Activated CD8-positive, alpha-beta memory T cell treated with anti-CD3 and anti-CD28 coated beads, Interleukin-2, amount 10 ng/mL, durations not matched to agents 7 days and 5 days (primary cell): ENCODE measurements at regions not wholly inside any gene's neighbourhood (a gene's known extent, or its start where the extent isn't known, plus 50 kb on each side); places are given as distances from the start of the nearest gene placed in this dataset.
"Not testable (repeated sequence)": the region's sequence is repeated elsewhere in the genome, so short reads cannot be mapped to it uniquely, and the experiment has no call there.

Source experiments
- ATAC-seq: fragments of 150-1000 bp; cut with Tn5 transposase; one replicate; pipeline ENCODE4 v1.10.0; 2021; ENCODE audit warnings: moderate library complexity
- CTCF ChIA-PET: fragments of 350-600 bp; sonication (Branson Sonifier 250); formaldehyde crosslinking; loops from one replicate; lab custom pipeline; 2021; ENCODE audit warnings: antibody characterized with exemption; lab: Charles Lee
- DNase-seq: peaks from one replicate; pipeline ENCODE4 v3.0.0-alpha.2; 2020
- H3K27ac Mint-ChIP-seq: one replicate; pipeline ENCODE4 v1.8.0; 2021; ENCODE audit warnings: mild to moderate bottlenecking, mixed read lengths
- H3K27me3 Mint-ChIP-seq: one replicate; pipeline ENCODE4 v1.8.0; 2021; ENCODE audit warnings: mixed read lengths
- H3K36me3 Mint-ChIP-seq: one replicate; pipeline ENCODE4 v1.8.0; 2021; ENCODE audit warnings: mild to moderate bottlenecking, mixed read lengths
- H3K4me1 Mint-ChIP-seq: one replicate; pipeline ENCODE4 v1.8.0; 2021; ENCODE audit warnings: mixed read lengths
- H3K4me3 Mint-ChIP-seq: one replicate; pipeline ENCODE4 v1.8.0; 2021; ENCODE audit warnings: mild to moderate bottlenecking, moderate library complexity, mixed read lengths
- H3K9me3 Mint-ChIP-seq: one replicate; pipeline ENCODE4 v1.8.0; 2022; ENCODE audit warnings: low read depth, mixed read lengths

- CTCF ChIA-PET, result no interaction called here
Measured at GRCh38 chr2:182540252-182540651, 113.4 kb upstream of the PDE1A start.

GRCh38 chr2:182541268-182541667 is 114.4 kb upstream of the PDE1A start:
- CTCF ChIA-PET, result no interaction called here
- no peak for ATAC-seq
- H3K36me3 Mint-ChIP-seq, result no peaks in the 10 kb centered on the region
- no peak overlapping the region for H3K27ac Mint-ChIP-seq
- peaks cover 2% of the 10 kb centered on the region for H3K4me1 Mint-ChIP-seq
- no peaks in the 10 kb centered on the region for H3K27me3 Mint-ChIP-seq
- H3K4me3 Mint-ChIP-seq, result no peak overlapping the region
- DNase-seq, result no peak
- no peaks in the 10 kb centered on the region for H3K9me3 Mint-ChIP-seq

More at GRCh38 chr2:182540252-182540651, 113.4 kb upstream of the PDE1A start:
- Mint-ChIP-seq H3K27me3 (no peaks in the 10 kb centered on the region), H3K27ac (no peak overlapping the region), H3K36me3 (no peaks in the 10 kb centered on the region), H3K4me3 (no peak overlapping the region), H3K9me3 (no peaks in the 10 kb centered on the region), H3K4me1 (peaks cover 2% of the 10 kb centered on the region)
- ATAC-seq, result no peak
- no peak for DNase-seq

GRCh38 chr2:182542501-182543258 is 115.8 kb upstream of the PDE1A start:
- ATAC-seq (no peak), DNase-seq (no peak)
- CTCF ChIA-PET, result no interaction called here
- no peaks in the 10 kb centered on the region for H3K36me3 Mint-ChIP-seq
- peaks cover 2% of the 10 kb centered on the region for H3K4me1 Mint-ChIP-seq
- no peak overlapping the region for H3K4me3 Mint-ChIP-seq
- no peaks in the 10 kb centered on the region for H3K9me3 Mint-ChIP-seq
- no peak overlapping the region for H3K27ac Mint-ChIP-seq
- no peaks in the 10 kb centered on the region for H3K27me3 Mint-ChIP-seq

- no peak overlapping the region for H3K4me3 Mint-ChIP-seq
- ATAC-seq, result no peak
- peaks cover 2% of the 10 kb centered on the region for H3K4me1 Mint-ChIP-seq
- H3K27me3 Mint-ChIP-seq, result no peaks in the 10 kb centered on the region
- DNase-seq, result no peak
- H3K36me3 Mint-ChIP-seq, result no peaks in the 10 kb centered on the region
- H3K9me3 Mint-ChIP-seq, result no peaks in the 10 kb centered on the region
- CTCF ChIA-PET, result no interaction called here
- H3K27ac Mint-ChIP-seq, result no peak overlapping the region
Measured at GRCh38 chr2:182543741-182544525, 117.1 kb upstream of the PDE1A start.

GRCh38 chr2:182545420-182546167 is 118.8 kb upstream of the PDE1A start:
- Mint-ChIP-seq H3K4me3 (no peak overlapping the region), H3K9me3 (no peaks in the 10 kb centered on the region), H3K4me1 (peaks cover 2% of the 10 kb centered on the region), H3K36me3 (no peaks in the 10 kb centered on the region), H3K27me3 (no peaks in the 10 kb centered on the region), H3K27ac (no peak overlapping the region)
- CTCF ChIA-PET, result no interaction called here
- DNase-seq (no peak), ATAC-seq (no peak)

- Mint-ChIP-seq H3K27me3 (no peaks in the 10 kb centered on the region), H3K4me3 (no peak overlapping the region), H3K27ac (no peak overlapping the region), H3K36me3 (no peaks in the 10 kb centered on the region), H3K9me3 (no peaks in the 10 kb centered on the region), H3K4me1 (no peaks in the 10 kb centered on the region)
- DNase-seq, result no peak
- CTCF ChIA-PET, result no interaction called here
- no peak for ATAC-seq
Measured at GRCh38 chr2:182548031-182548950, 121.5 kb upstream of the PDE1A start.

GRCh38 chr2:182550234-182550633 is 123.4 kb upstream of the PDE1A start:
- ATAC-seq, result no peak
- Mint-ChIP-seq H3K4me1 (no peaks in the 10 kb centered on the region), H3K27ac (no peak overlapping the region), H3K9me3 (no peaks in the 10 kb centered on the region), H3K27me3 (no peaks in the 10 kb centered on the region), H3K36me3 (no peaks in the 10 kb centered on the region), H3K4me3 (no peak overlapping the region)
- CTCF ChIA-PET, result no interaction called here
- DNase-seq, result no peak

GRCh38 chr2:182552232-182552631 is 125.4 kb upstream of the PDE1A start:
- DNase-seq, H3K27ac Mint-ChIP-seq, H3K9me3 Mint-ChIP-seq, H3K4me1 Mint-ChIP-seq, H3K27me3 Mint-ChIP-seq, ATAC-seq, CTCF ChIA-PET, H3K4me3 Mint-ChIP-seq, H3K36me3 Mint-ChIP-seq: not testable (repeated sequence)

GRCh38 chr2:182552785-182553184 is 125.9 kb upstream of the PDE1A start:
- H3K27ac Mint-ChIP-seq, ATAC-seq, DNase-seq, H3K9me3 Mint-ChIP-seq, H3K27me3 Mint-ChIP-seq, H3K36me3 Mint-ChIP-seq, H3K4me3 Mint-ChIP-seq, H3K4me1 Mint-ChIP-seq, CTCF ChIA-PET: not testable (repeated sequence)

GRCh38 chr2:182553483-182553882 is 126.6 kb upstream of the PDE1A start:
- no peaks in the 10 kb centered on the region for H3K36me3 Mint-ChIP-seq

GRCh38 chr2:182554950-182555349 is 128.1 kb upstream of the PDE1A start:
- Mint-ChIP-seq H3K4me1 (no peaks in the 10 kb centered on the region), H3K4me3 (no peak overlapping the region), H3K27ac (no peak overlapping the region), H3K9me3 (no peaks in the 10 kb centered on the region), H3K27me3 (no peaks in the 10 kb centered on the region), H3K36me3 (no peaks in the 10 kb centered on the region)
- ATAC-seq (no peak), DNase-seq (no peak)
- CTCF ChIA-PET, result no interaction called here

More at GRCh38 chr2:182553483-182553882, 126.6 kb upstream of the PDE1A start:
- Mint-ChIP-seq H3K27me3 (no peaks in the 10 kb centered on the region), H3K9me3 (no peaks in the 10 kb centered on the region), H3K27ac (no peak overlapping the region), H3K4me1 (no peaks in the 10 kb centered on the region), H3K4me3 (no peak overlapping the region)
- ATAC-seq, result no peak
- CTCF ChIA-PET, result no interaction called here
- DNase-seq, result no peak

GRCh38 chr2:182558564-182558963 is 131.7 kb upstream of the PDE1A start:
- H3K27me3 Mint-ChIP-seq, result no peaks in the 10 kb centered on the region
- no peak for ATAC-seq
- no peak for DNase-seq
- H3K36me3 Mint-ChIP-seq, result no peaks in the 10 kb centered on the region
- CTCF ChIA-PET, result no interaction called here
- no peaks in the 10 kb centered on the region for H3K9me3 Mint-ChIP-seq
- H3K4me3 Mint-ChIP-seq, result no peak overlapping the region
- no peaks in the 10 kb centered on the region for H3K4me1 Mint-ChIP-seq
- no peak overlapping the region for H3K27ac Mint-ChIP-seq

- CTCF ChIA-PET, result no interaction called here
- no peaks in the 10 kb centered on the region for H3K4me1 Mint-ChIP-seq
- no peaks in the 10 kb centered on the region for H3K9me3 Mint-ChIP-seq
- no peaks in the 10 kb centered on the region for H3K36me3 Mint-ChIP-seq
- no peak overlapping the region for H3K4me3 Mint-ChIP-seq
- no peak for DNase-seq
- no peaks in the 10 kb centered on the region for H3K27me3 Mint-ChIP-seq
- H3K27ac Mint-ChIP-seq, result no peak overlapping the region
- no peak for ATAC-seq
Measured at GRCh38 chr2:182559623-182560022, 132.8 kb upstream of the PDE1A start.
